Endodermal cell (in vitro differentiated cells): ENCODE measurements at regions not wholly inside any gene's neighbourhood (a gene's known extent, or its start where the extent isn't known, plus 50 kb on each side); places are given as distances from the start of the nearest gene placed in this dataset.

ENCODE experiments used
- DNase-seq: peaks from one replicate; pipeline ENCODE4 v3.0.0-alpha.2; 2017
- H3K27ac ChIP-seq: 2 replicates; pipeline ENCODE4 v1.5.1; 2013; ENCODE audit warnings: mild to moderate bottlenecking, low read depth, low read length, moderate library complexity
- H3K27me3 ChIP-seq: 2 replicates; pipeline ENCODE4 v1.6.1; 2013; ENCODE audit warnings: mild to moderate bottlenecking, low read length, moderate library complexity; ENCODE audit not compliant: insufficient read depth, control insufficient read depth, poor library complexity, severe bottlenecking
- H3K36me3 ChIP-seq: 2 replicates; pipeline ENCODE4 v1.7.0; 2013; ENCODE audit warnings: mild to moderate bottlenecking, low read length, moderate library complexity; ENCODE audit not compliant: control insufficient read depth, insufficient read depth
- H3K4me1 ChIP-seq: one replicate; pipeline ENCODE4 v1.7.0; 2013; ENCODE audit warnings: low read length; ENCODE audit not compliant: control insufficient read depth, insufficient read depth
- H3K4me3 ChIP-seq: 2 replicates; pipeline ENCODE4 v1.5.1; 2013; ENCODE audit warnings: mild to moderate bottlenecking, low read length, moderate library complexity
- H3K9ac ChIP-seq: 2 replicates; pipeline ENCODE4 v1.6.1; 2013; ENCODE audit warnings: mild to moderate bottlenecking, low read length, moderate library complexity; ENCODE audit not compliant: poor library complexity, severe bottlenecking; ENCODE audit errors: extremely low read depth
- H3K9me3 ChIP-seq: 2 replicates; pipeline ENCODE4 v1.6.1; 2013; ENCODE audit warnings: mild to moderate bottlenecking, low read length, moderate library complexity; ENCODE audit not compliant: control insufficient read depth
- H3K27ac Mint-ChIP-seq: 2 replicates; pipeline ENCODE4 v1.8.0; 2020; ENCODE audit warnings: mixed read lengths
- H3K27me3 Mint-ChIP-seq: 2 replicates; pipeline ENCODE4 v1.8.0; 2021; ENCODE audit warnings: mild to moderate bottlenecking, mixed read lengths; ENCODE audit not compliant: insufficient read depth
- H3K36me3 Mint-ChIP-seq: 2 replicates; pipeline ENCODE4 v1.8.0; 2020; ENCODE audit warnings: low read depth, mixed read lengths
- H3K4me1 Mint-ChIP-seq: 2 replicates; pipeline ENCODE4 v1.8.0; 2020; ENCODE audit warnings: mixed read lengths
- H3K4me3 Mint-ChIP-seq: 2 replicates; pipeline ENCODE4 v1.8.0; 2020; ENCODE audit warnings: mild to moderate bottlenecking, moderate library complexity, mixed read lengths
- H3K9me3 Mint-ChIP-seq: 2 replicates; pipeline ENCODE4 v1.8.0; 2020; ENCODE audit warnings: mild to moderate bottlenecking, mixed read lengths
- WGBS, 2 experiments: methylation state at CpG; one replicate each; pipeline versions ENCODE4 v1.1.5 to v1.1.7; 2013; ENCODE audit warnings: missing lambda C conversion rate in 2 of 2, mixed read lengths in 1 of 2; ENCODE audit not compliant: insufficient coverage in 1 of 2, insufficient read length in 1 of 2; 5-methylcytosine and 5-hydroxymethylcytosine counted together
- TF ChIP-seq, protein P1 (sequence below): fragments of 200-600 bp; sonication (generic); conservative IDR thresholded peaks from 2 replicates; pipeline ENCODE4 v1.5.0; 2021; ENCODE audit warnings: antibody characterized with exemption, mild to moderate bottlenecking

DNA sequence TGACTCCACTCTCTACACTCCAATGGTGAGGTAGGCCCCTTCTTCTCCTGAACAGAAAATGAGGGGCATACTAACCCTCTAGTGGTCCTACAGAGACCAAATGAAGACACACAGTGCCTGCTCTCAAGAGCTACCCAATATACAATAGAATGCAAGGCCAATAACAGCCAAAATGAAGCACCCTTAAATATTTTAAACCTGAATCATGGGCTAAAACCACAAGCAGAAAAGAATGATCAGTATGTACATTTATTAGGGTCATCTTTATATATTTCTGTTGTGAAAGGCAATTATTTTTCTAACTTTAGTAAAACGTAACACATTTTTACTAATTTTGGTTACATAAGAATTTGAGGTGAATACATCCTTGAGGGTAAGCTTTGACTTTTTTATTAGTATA, 49.9 kb upstream of the COL1A2 start:
- Histone ChIP-seq H3K4me1 (peaks cover 10% of the 10 kb centered on the region), H3K9me3 (no peaks in the 10 kb centered on the region), H3K27me3 (peaks cover 63% of the 10 kb centered on the region), H3K27ac (no peak overlapping the region), H3K9ac (no peak overlapping the region), H3K36me3 (no peaks in the 10 kb centered on the region), H3K4me3 (no peak overlapping the region)
- no peaks in the 10 kb centered on the region for H3K9me3 Mint-ChIP-seq
- TF ChIP-seq, protein P1, sequence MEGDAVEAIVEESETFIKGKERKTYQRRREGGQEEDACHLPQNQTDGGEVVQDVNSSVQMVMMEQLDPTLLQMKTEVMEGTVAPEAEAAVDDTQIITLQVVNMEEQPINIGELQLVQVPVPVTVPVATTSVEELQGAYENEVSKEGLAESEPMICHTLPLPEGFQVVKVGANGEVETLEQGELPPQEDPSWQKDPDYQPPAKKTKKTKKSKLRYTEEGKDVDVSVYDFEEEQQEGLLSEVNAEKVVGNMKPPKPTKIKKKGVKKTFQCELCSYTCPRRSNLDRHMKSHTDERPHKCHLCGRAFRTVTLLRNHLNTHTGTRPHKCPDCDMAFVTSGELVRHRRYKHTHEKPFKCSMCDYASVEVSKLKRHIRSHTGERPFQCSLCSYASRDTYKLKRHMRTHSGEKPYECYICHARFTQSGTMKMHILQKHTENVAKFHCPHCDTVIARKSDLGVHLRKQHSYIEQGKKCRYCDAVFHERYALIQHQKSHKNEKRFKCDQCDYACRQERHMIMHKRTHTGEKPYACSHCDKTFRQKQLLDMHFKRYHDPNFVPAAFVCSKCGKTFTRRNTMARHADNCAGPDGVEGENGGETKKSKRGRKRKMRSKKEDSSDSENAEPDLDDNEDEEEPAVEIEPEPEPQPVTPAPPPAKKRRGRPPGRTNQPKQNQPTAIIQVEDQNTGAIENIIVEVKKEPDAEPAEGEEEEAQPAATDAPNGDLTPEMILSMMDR, result no peak
- H3K36me3 Mint-ChIP-seq, result no peaks in the 10 kb centered on the region
- peaks cover 39% of the 10 kb centered on the region for H3K27me3 Mint-ChIP-seq
- WGBS, 2 experiments, result 100% methylated on average over 1 of the region's 1 CpG; no CpG with 5 or more reads in 1 of the 2 experiments
- no peak overlapping the region for H3K4me3 Mint-ChIP-seq
- peaks cover 39% of the 10 kb centered on the region for H3K4me1 Mint-ChIP-seq
- H3K27ac Mint-ChIP-seq, result no peak overlapping the region
- no peak for DNase-seq
